ENCODE measurements at regions not wholly inside any gene's neighbourhood (a gene's known extent, or its start where the extent isn't known, plus 50 kb on each side); places are given as distances from the start of the nearest gene placed in this dataset.

DNA sequence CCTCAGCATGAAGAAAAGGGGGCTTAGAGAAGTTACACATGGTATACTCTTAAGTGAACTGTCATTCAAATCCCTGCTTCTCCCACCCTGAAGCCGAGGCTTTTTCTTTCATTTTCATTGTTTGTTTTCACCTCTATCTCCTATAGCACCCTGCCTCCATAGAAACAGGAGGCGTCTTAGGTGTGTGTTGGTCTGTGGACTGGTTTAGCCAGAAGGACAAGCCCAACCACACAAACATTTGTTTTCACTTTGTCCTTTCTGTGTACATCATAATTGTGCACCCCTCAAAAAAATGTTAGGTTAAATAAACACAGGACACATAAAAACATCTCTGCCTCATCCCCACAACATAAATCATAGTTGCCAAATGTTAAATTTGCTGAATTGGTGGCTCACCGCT is 73.3 kb upstream of the UBE2E2 start:
- TF ChIP-seq, protein P1, sequence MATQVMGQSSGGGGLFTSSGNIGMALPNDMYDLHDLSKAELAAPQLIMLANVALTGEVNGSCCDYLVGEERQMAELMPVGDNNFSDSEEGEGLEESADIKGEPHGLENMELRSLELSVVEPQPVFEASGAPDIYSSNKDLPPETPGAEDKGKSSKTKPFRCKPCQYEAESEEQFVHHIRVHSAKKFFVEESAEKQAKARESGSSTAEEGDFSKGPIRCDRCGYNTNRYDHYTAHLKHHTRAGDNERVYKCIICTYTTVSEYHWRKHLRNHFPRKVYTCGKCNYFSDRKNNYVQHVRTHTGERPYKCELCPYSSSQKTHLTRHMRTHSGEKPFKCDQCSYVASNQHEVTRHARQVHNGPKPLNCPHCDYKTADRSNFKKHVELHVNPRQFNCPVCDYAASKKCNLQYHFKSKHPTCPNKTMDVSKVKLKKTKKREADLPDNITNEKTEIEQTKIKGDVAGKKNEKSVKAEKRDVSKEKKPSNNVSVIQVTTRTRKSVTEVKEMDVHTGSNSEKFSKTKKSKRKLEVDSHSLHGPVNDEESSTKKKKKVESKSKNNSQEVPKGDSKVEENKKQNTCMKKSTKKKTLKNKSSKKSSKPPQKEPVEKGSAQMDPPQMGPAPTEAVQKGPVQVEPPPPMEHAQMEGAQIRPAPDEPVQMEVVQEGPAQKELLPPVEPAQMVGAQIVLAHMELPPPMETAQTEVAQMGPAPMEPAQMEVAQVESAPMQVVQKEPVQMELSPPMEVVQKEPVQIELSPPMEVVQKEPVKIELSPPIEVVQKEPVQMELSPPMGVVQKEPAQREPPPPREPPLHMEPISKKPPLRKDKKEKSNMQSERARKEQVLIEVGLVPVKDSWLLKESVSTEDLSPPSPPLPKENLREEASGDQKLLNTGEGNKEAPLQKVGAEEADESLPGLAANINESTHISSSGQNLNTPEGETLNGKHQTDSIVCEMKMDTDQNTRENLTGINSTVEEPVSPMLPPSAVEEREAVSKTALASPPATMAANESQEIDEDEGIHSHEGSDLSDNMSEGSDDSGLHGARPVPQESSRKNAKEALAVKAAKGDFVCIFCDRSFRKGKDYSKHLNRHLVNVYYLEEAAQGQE (IDR thresholded peaks at IDR 0.05; ENCODE audit: insufficient read depth in 1 of 2, low read depth in 2 of 2, low read length in 2 of 2): no peak
- TF ChIP-seq SIN3A (IDR thresholded peaks at IDR 0.05; ENCODE audit: borderline replicate concordance, insufficient read depth, low read length) (no peak), POLR2AphosphoS5 (IDR thresholded peaks at IDR 0.05; ENCODE audit: low read depth, low read length) (no peak), FOXP2 (optimal IDR thresholded peaks at IDR 0.05; ENCODE audit: borderline replicate concordance, extremely low read depth, extremely low read length, insufficient read depth) (no peak), TAF1 (IDR thresholded peaks at IDR 0.05; ENCODE audit: borderline replicate concordance, insufficient read depth, low read length) (no peak)
